Stimulated activated CD4-positive, alpha-beta T cell treated with anti-CD3 and anti-CD28 coated beads, Interleukin-15, amount 100 ng/mL, for 24 hours (primary cell): ENCODE measurements at regions not wholly inside any gene's neighbourhood (a gene's known extent, or its start where the extent isn't known, plus 50 kb on each side); places are given as distances from the start of the nearest gene placed in this dataset.
"Not testable (repeated sequence)": the region's sequence is repeated elsewhere in the genome, so short reads cannot be mapped to it uniquely, and the experiment has no call there.

Source experiments
- DNase-seq: peaks from one replicate; pipeline ENCODE4 v3.0.0-alpha.2; 2020

- no peak for DNase-seq
Measured at GRCh38 chr20:53814060-53814459, 220.4 kb upstream of the ZNF217 start.

- no peak for DNase-seq
Measured at GRCh38 chr20:53813636-53814035, 220.0 kb upstream of the ZNF217 start.

DNA sequence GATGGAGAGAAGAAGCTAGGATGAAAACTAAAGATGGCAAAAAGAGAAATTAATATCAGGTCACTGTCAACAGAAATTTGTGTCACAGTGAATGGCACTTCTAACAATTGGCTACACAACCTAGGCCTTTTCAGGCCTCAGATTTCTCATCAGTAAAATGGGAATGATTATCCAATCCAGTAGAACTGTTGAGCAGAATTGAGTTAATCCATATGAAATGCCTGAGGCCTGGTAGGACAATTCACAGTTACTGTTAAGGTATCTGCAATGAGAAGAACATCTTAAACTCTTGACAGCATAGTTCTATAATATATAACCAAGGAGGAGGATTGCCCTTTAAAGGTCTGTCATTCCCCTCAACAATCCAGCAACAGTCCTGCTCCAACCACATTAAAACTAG lies 217.9 kb upstream of the ZNF217 start:
- DNase-seq: no peak

DNA sequence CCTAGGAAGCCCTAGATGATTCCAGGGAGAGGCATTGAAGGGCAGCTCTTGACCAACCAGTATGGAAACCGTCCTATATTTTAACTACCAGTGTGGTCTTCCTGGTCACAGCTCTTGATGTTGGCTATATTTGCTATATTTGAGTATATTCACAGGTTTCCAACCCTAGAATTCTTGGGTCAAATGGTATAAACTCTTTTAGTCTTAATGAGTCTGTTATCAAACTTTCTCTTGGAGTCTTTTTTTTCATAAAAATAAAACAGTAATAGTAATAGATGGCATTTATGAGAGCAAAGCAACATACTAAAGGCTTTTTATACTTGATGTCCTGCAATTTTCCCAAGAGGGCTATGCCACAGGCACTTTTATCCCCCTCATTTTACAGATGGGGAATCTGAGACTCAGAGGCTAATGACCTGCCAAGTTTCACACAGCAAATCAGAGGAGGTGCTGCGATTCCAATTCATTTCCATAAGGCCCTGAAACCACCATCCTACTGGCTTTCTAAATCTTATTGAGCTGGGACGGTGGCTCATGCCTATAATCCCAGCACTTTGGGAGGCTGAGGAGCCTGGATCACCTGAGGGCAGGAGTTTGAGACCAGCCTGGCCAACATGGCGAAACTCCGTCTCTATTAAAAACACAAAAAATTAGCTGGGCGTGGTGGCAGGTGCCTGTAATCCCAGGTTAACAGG lies 217.2 kb upstream of the ZNF217 start:
- no peak for DNase-seq

DNA sequence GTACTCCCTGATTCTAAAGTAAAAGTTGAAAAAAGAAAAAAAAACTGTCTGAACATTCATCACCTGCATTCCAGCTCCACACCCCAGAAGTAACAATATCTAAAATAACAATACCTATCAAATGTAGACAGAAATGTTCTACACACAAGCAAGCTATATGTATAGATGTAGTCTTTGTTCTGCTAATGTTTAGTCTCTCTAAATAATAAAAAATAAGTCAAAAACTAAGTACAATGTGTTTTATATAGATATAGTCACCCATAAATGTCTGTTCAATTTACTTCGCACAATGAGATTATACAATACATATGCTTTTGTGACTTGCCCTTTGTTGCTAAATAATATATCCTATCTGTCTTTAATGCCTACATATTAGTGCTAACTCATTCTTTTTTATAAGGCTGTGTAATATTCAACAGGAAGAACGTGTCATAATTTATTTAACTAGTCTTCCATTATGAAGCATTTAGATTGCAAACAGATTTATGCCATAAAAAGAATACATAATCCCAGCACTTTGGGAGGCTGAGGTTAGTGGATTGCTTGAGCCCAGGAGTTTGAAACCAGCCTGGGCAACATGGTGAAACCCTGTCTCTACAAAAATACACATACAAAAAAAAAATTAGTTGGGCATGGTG lies 216.2 kb upstream of the ZNF217 start:
- no peak for DNase-seq

DNA sequence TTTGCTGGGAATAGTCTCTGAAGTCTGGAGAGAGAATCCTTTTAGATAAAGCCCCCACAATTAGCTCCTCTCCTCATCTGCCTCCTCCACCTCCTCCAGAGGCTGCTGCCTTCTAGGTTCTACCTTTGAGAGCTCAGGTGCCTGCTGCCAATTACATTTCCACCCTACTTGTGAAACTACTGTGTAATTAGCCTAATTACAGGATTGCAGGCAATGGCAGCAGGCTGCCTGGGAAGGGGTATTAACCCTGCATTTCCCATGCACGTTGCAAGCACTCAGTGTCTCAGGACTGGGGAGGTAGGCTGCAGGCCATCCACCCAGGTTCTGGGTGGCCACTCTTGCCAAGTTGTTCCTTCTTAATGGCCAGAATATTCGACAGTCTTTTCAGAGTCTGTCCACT lies 215.6 kb upstream of the ZNF217 start:
- DNase-seq: no peak

DNA sequence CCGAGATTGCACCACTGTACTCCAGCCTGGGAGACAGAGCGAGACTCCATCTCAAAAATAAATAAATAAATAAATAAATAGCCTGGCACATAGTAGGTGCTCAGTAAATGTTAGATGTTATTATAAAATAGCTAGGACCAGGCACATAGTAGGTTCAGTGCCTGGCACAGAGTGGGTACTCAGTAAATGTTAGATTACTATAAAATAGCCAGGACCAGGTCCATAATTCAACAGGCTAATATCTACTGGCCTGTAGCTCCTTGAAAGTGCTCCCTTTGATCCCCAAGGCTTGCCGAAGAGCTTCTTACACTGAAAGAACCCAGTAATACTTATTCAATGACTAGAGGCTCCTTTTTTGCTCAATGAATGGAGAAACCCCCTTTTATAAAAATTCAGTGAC lies 215.1 kb upstream of the ZNF217 start:
- DNase-seq: no peak

- not testable (repeated sequence) for DNase-seq
Measured at GRCh38 chr20:53808302-53808701, 214.7 kb upstream of the ZNF217 start.

- no peak for DNase-seq
Measured at GRCh38 chr20:53806683-53807401, 213.2 kb upstream of the ZNF217 start.

DNA sequence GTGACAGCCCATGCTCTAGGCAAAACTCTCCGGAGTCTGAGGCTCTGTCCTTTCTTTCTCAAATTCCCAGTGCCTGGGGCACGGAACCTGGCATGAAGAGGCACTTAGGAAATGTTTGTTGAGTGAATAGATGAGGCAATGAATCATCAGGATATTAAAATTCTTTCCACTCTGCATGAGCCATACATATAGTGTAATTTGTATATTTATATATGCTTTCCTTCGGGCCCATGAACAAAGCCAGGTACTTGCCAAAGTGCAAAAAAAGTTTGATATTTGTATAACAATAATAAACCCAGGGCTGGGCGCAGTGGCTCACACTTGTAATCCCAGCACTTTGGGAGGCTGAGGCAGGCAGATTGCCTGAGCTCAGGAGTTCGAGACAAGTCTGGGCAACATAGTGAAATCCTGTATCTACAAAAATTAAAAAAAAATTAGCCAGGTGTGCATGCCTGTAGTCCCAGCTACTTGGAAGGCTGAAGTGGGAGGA lies 212.3 kb upstream of the ZNF217 start:
- DNase-seq: no peak

- no peak for DNase-seq
Measured at GRCh38 chr20:53804920-53805894, 211.6 kb upstream of the ZNF217 start.

DNA sequence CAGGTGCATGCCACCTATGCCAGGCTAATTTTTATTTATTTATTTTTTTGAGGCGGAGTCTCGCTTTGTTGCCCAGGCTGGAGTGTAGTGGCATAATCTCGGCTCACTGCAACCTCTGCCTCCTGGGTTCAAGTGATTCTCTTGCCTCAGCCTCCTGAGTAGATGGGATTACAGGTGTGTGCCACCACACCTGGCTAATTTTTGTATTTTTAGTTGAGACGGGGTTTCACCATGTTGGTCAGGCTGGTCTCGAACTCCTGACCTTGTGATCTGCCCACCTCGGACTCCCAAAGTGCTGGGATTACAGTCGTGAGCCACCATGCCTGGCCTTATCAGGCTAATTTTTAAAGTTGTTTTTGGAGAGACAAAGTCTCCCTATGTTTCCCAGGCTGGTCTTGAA lies 210.7 kb upstream of the ZNF217 start:
- not testable (repeated sequence) for DNase-seq

DNA sequence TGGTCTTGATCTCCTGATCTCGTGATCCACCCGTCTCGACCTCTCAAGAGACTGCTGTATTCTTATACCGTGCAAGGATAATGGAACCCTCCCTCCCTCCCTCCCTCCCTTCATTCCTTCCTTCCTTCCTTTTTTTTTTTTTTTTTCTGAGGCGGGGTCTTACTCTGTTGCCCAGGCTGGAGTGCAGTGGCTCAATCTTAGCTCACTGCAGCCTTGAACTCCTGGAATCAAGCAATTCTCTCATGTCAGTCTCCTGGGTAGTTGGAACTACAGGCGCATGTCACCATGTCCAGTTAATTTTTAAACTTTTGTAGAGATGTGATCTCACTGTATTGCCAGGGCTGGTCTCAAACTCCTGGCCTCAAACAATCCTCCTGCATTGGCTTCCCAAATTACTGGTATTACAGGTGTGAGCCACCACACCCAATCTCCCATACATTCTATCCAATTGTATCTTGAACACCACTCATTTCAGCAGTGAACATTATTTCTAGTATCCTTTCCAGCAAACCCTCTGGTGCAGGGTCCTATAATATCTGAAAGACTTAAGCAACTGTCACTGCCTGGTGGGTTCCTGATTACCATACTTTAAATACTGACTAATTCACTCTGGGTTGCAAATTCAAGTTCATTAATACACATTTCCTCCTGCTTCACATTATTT lies 210.0 kb upstream of the ZNF217 start:
- DNase-seq: no peak

DNA sequence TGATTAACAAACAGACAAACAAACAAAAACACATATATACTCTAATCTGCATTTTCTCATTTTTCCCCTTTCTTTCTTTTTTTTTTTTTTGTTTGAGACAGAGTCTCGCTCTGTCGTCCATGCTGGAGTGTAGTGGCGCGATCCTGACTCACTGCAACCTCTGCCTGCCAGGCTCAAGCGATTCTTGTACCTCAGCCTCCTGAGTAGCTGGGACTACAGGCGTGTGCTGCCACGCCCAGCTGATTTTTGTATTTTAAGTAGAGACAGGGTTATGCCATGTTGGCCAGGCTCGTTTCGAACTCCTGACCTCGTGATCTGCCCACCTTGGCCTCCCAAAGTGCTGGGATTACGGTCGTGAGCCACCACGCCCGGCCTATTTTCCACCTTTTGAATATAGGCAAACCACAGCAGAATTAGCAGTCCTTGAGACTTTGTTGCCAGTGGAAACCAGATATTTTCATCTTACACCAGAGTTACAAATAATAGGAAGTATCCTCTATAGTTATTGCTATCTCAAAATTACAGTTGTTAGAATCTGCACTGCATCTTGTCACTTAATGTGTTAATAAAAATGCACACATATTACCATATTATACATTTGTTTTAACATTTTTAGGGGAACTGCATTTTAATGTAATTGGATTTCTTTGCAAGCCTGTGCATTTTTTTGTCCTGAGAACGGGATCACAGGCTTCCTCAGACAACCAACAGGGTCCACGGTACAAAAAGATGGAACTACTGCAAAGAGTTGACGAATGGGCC lies 208.2 kb upstream of the ZNF217 start:
- DNase-seq: no peak

DNA sequence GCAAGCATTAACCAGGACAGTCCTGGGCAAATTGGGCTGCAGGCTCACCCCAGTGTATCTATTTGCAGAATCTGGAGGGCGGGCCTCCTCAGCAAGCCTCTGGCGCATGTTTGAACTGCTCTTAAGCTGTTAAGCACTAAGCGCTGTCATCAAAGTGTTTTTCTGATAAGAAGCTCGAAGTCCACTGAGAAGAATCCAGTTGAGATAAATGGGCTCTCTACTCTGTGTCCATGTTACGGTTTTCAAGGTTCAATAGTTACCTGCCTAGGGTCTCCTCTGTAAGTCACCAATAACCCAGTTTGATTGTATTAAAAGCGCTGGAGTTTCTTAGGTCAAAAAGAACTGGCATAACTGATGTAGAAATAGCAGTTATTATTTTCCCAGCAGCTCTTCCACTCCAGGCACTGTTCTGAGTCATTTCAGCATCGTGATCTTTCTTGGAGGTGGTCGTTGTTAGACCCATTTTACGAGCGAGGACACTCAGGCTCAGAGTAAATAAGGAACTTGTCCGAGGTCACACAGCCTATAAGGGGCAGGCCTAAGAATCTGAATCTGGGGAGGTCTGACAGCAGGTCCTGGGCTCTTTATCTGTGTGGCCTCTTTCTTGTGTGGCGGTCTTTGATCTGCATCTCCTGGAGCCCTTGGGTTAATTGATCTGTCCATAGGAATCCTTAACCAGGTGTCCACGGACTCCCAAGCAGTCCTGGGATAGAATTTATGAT lies 207.4 kb upstream of the ZNF217 start:
- DNase-seq: no peak

DNA sequence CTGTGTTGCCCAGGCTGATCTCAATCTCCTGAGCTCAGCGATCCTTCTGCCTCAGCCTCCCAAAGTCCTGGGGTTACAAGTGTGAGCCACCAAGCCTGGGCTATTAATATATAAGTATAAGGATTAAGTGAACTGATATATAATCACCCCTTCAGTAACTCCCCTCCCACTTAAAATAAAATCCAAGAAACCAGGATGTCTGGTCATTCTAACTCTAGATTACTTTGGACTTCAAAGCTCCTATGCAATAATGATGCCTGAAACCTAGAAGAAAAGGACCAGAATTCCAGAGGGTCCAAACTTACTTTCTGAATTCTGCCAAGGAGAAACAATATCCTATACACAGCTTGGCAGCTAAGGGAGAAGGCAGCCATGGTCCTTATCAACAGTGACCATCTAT lies 206.8 kb upstream of the ZNF217 start:
- DNase-seq: no peak

GRCh38 chr20:53797085-53797484 lies 203.4 kb upstream of the ZNF217 start:
- DNase-seq: no peak

DNA sequence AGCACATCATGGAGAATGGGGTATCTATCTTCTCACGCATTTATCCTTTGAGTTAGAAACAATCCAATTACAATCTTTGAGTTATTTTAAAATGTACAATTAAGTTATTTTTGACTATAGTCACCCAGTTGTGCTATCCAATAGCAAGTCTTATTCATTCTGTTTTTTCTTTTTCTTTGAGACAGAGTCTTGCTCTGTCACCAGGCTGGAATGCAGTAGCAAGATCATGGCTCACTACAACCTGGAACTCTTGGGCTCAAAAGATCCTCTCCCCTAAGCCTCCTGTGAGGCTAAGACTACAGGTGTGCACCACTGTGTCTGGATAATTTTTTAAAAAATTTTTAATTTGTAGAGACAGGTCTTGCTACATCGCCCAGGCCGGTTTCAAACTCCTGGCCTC lies 201.5 kb upstream of the ZNF217 start:
- DNase-seq: no peak

DNA sequence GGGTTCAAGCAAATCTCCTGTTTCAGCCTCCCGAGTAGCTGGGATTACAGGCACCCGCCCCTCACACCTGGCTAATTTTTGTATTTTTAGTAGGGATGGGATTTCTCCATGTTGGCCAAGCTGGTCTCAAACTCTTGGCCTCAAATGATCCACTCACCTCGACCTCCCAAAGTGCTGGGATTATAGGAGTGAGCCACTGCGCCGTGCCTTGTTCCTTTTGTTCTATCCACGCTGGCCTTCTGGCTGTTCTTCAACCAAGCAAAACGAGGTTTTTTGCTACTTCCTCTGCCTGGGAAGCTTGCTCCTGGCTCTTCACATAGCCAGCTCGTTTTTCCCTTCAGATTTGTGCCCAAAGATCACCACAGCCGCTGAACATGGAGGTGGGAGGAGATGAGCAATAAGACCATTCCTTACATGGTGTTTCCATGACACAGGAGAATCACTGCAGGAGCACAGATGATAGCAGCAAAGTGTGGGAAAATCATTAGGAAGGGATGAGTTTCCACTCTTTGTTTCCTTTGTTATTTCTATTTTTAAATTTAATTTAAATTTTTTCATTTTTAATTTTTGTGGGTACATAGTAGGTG lies 201.0 kb upstream of the ZNF217 start:
- DNase-seq: no peak

DNA sequence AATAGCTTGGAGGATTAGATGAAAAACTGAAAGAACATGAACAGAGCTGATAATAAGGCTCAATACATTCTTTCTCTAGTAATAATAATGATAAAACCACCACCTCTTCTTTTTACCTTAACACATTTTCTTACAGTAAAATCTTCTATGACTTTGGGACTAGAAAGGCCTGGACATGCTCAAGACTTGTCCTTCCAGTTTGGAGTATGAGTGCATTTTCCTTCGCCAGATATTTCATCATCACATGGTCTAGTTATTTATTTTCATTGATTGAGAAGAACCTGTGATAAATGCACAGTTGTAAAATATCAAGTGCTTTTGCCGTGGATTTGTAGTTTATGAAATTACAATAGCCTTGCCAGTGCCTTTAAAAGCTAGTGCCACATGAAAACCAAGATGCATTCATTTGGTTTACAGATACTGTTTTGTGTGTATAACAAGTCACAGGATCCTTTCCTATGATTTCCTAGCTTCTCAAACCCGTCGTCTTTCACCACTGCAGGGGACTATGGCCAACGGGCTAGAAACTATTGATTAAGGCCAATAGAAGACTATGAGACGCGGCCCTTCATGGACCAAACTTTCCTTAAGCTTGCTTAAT lies 200.2 kb upstream of the ZNF217 start:
- no peak for DNase-seq
